ENCODE measurements at regions not wholly inside any gene's neighbourhood (a gene's known extent, or its start where the extent isn't known, plus 50 kb on each side); places are given as distances from the start of the nearest gene placed in this dataset.

DNA sequence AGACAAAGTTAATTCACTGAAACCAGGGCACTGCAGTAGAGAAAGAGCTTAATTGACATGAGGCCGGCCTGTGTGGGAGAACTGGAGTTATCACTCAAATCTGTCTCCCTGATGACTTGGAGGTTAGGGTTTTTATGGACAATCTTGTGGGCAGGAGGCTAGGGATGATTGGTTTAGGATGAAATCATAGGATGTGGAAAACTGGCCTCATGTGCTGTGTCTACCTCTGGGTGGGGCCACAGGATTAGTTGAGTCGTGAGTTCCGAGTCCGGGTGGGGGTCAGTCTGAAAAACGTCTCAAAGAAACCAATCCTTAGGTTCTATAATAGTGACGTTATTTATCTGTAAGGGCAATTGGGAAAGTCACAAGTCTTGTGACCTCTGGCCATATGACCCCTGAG is 68.1 kb downstream of the UCHL1 start:
- Histone ChIP-seq H3K14ac (ENCODE audit: insufficient read length) (no peak overlapping the region), H3K56ac (replicated peaks; ENCODE audit: insufficient read length, low read depth, low read length) (no peak overlapping the region), H3K9me3 (ENCODE audit: insufficient read depth in 2 of 2, low read depth in 1 of 2, low read length in 1 of 2) (no peaks in the 10 kb centered on the region), H3K9ac (replicated peaks in 1 of 4; ENCODE audit: extremely low read depth in 1 of 4, low read depth in 3 of 4, low read length in 3 of 4) (no peak overlapping the region), H3K27me3 (replicated peaks in 1 of 4; ENCODE audit: control insufficient read depth in 3 of 4, extremely low read depth in 1 of 4, insufficient read depth in 3 of 4, low read length in 3 of 4) (no peaks in the 10 kb centered on the region), H3K18ac (ENCODE audit: extremely low read depth, low read length) (no peak overlapping the region), H2AFZ (ENCODE audit: low read length) (no peak overlapping the region), H4K8ac (ENCODE audit: extremely low read depth, insufficient read depth, low read length) (no peak overlapping the region), H4K20me1 (replicated peaks in 1 of 2; ENCODE audit: control insufficient read depth in 1 of 2, insufficient read depth in 2 of 2, low read length in 2 of 2) (no peaks in the 10 kb centered on the region), H3K23ac (ENCODE audit: insufficient read length) (no peak overlapping the region), H2BK5ac (ENCODE audit: low read depth, low read length) (no peak overlapping the region), H2BK15ac (ENCODE audit: low read length) (no peak overlapping the region), H2BK120ac (replicated peaks; ENCODE audit: low read depth, low read length) (no peak overlapping the region), H4K5ac (ENCODE audit: insufficient read length, low read depth, low read length) (no peak overlapping the region), H3K27ac (ENCODE audit: low read depth, low read length) (no peak overlapping the region), H3K23me2 (ENCODE audit: low read depth, low read length) (no peaks in the 10 kb centered on the region), H2BK12ac (ENCODE audit: low read depth, low read length) (no peak overlapping the region), H4K91ac (replicated peaks; ENCODE audit: insufficient read length, low read length) (no peak overlapping the region), H3K36me3 (ENCODE audit: control insufficient read depth in 2 of 4, insufficient read depth in 4 of 4, low read length in 3 of 4) (no peaks in the 10 kb centered on the region), H3K4me2 (ENCODE audit: insufficient read depth in 1 of 2, low read depth in 2 of 2, low read length in 2 of 2) (no peak overlapping the region), H2AK5ac (ENCODE audit: low read depth, low read length) (no peak overlapping the region), H2BK20ac (ENCODE audit: low read length) (no peak overlapping the region), H3K79me2 (ENCODE audit: control insufficient read depth in 1 of 2, insufficient read depth in 2 of 2, low read length in 2 of 2) (no peaks in the 10 kb centered on the region), H3K4me3 (ENCODE audit: extremely low read depth in 1 of 4, insufficient read depth in 2 of 4, low read depth in 3 of 4, low read length in 4 of 4) (no peak overlapping the region), H3K79me1 (ENCODE audit: low read depth, low read length) (no peaks in the 10 kb centered on the region), H3K4me1 (replicated peaks in 1 of 4; ENCODE audit: control insufficient read depth in 3 of 4, insufficient read depth in 4 of 4, low read length in 3 of 4) (peaks cover 0 to 17% (median 13%) of the 10 kb centered on the region in 4 experiments), H3K4ac (replicated peaks; ENCODE audit: insufficient read length, low read depth, low read length) (no peak overlapping the region)
- WGBS, 2 experiments (ENCODE audit: extremely low coverage in 1 of 2, insufficient coverage in 1 of 2, insufficient read length in 1 of 2, insufficient replicate concordance in 2 of 2, low coverage in 1 of 2, low lambda C conversion rate in 2 of 2, missing lambda C conversion rate in 1 of 2) = 82% methylated on average over 6 of the region's 6 CpGs; no CpG with 5 or more reads in 1 of the 2 experiments
- ChIA-PET POLR2A (ENCODE audit: partially characterized antibody) (interaction anchor here (1.5 to 2.2 kb wide), 2 partner anchors 9 to 68 kb away, joined by 5 to 6 read pairs; partner anchors contain the start of gene UCHL1), CTCF (ENCODE audit: partially characterized antibody) (interaction anchor here (1.2 to 1.3 kb wide), 3 partner anchors 21 to 319 kb away, joined by 3 to 5 read pairs (median 4); no protein-coding TSS in a partner anchor)
- DNase-seq (ENCODE audit: low read depth in 1 of 2, low spot score in 2 of 2) (peak in 1 of 2 experiments; percentile 33), FAIRE-seq (no peak)
- TF ChIP-seq SIX5 (IDR thresholded peaks at IDR 0.05; ENCODE audit: low read depth, low read length) (no peak), RAD21 (IDR thresholded peaks at IDR 0.05 in 1 of 2, conservative IDR thresholded peaks at IDR 0.05 in 1 of 2; ENCODE audit: low read depth in 2 of 2, low read length in 2 of 2) (peak; percentile 30 to 42; a peak in 3 of 4 replicates)
